ENCODE measurements at regions not wholly inside any gene's neighbourhood (a gene's known extent, or its start where the extent isn't known, plus 50 kb on each side); places are given as distances from the start of the nearest gene placed in this dataset. TPM values are rescaled to one million over a fixed set of nuclear protein-coding genes. Genes with fewer than 3 reads are reported as not detected.

DNA sequence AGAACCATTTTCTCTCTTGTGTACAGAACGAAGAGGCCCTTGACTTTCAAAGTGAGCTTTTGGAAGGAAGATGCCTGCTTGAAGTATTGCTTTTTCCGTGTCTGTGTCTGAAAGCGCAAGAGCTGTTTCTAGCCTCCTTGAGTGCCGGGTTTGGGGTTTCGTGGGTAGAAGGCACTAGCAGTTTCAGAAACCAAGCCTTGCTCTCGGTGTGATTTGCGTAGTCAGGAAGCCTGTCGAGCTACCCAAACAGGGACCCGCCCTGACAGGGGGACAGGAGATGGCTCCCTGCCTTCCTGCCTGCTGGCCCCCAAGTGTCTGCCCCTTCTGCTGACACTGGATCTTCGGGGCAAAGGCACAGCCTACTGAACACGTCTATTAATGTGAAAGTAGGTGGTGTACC lies 322.0 kb downstream of the MAF start:
- DNase-seq (ENCODE audit: low read depth in 2 of 3, low spot score in 2 of 3), result no peak

DNA sequence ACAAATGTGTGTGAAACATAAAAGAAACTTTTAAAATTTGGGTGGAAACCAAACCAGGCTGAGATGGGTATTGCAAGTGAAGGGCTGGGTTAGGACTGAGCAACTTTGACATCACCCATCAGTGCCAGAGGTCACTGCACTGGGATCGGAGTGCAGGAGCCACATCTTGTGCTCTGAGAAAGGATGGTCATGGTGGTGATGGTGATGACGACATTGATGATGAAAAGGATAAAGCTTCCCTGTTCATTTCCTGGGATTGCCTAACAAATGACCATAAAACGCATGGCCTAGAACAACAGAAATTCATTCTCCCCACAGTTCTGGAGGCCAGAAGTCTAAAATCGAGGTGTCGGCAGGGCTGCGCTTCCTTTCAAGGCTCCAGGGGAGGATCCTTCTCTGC lies 324.0 kb downstream of the MAF start:
- no peak for DNase-seq (ENCODE audit: low read depth in 2 of 3, low spot score in 2 of 3)

DNA sequence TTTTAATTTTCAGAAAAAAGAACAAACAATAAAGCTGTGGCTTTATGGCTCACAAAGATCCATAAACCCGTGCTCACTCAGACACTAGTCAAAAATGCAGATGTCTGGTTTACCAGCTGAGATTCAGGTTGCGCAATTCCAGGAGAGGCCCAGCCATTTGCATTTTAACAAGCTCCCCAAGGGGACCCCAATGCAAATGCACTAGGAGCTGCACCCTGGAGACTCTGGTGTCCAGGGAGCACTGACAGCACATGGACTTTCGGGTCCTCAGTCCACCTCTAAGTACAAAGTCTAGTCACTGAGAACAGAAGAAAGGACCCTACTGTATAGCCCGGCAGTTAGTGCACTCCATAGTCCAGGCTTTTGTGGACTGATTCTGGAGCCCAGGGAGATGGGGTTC lies 326.3 kb downstream of the MAF start:
- no peak for DNase-seq (ENCODE audit: low read depth in 2 of 3, low spot score in 2 of 3)

DNA sequence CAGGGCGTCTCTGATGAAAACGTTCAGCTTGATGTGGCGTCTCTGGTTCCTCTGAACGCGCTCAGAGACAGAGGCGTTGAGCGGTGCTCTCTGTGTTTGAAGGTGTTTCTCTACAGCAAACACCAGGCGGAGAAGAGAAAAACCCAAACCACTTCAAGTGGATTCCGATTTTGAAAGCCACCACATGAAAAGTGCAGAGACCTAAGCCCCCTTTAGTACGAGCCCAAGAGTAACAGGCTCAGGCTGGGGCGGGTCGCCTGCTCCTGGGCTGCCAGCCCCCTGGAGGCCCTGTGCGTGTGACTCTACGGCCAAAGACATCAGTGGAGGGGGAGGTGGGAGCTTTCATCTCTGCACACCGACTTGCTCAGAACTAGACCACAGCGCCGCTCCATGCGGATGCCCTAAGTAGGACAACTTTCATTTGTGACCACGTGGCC lies 328.4 kb downstream of the MAF start:
- DNase-seq (ENCODE audit: low read depth in 2 of 3, low spot score in 2 of 3), result peak in 1 of 3 donors; percentile 40

DNA sequence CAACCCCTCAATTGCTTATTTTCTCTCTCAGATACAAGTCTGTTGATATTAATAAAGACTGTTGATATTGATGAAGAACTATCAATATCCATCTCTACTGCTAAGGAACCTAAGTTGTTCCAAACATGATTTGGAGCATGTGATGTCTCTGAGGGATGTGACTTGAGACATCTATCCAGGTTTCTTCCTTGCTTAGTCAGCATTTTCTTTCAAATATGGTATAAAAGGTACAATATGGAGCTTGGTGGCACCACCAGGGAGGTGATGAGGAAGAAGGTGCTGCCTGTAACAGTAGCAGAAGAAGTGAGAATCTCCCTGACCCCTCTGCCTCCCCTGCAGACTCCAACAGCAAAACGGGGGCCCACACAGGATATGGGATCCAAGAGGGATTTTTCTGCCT lies 329.0 kb downstream of the MAF start:
- DNase-seq (ENCODE audit: low read depth in 2 of 3, low spot score in 2 of 3), result no peak

DNA sequence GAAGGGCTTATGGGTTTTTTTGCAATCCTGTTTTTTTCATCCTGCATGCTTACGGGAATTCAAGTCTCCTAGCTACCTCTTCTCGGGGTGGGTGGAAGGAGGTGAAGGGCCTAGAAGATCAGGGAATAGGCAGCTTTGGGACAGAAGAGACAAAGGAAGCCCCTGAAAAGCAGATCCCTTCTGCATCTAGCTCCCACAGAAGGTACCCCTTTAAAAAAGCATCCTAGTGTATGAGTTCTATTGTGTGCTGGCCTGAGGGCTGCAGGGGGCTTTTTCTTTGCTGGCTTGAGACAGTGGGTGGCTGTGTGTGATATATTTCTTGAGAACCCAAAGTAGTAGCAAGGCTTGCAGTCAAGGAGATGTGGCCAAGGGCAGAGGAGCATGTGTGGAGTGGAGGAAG lies 330.5 kb downstream of the MAF start:
- DNase-seq (ENCODE audit: low read depth in 2 of 3, low spot score in 2 of 3), result no peak

DNA sequence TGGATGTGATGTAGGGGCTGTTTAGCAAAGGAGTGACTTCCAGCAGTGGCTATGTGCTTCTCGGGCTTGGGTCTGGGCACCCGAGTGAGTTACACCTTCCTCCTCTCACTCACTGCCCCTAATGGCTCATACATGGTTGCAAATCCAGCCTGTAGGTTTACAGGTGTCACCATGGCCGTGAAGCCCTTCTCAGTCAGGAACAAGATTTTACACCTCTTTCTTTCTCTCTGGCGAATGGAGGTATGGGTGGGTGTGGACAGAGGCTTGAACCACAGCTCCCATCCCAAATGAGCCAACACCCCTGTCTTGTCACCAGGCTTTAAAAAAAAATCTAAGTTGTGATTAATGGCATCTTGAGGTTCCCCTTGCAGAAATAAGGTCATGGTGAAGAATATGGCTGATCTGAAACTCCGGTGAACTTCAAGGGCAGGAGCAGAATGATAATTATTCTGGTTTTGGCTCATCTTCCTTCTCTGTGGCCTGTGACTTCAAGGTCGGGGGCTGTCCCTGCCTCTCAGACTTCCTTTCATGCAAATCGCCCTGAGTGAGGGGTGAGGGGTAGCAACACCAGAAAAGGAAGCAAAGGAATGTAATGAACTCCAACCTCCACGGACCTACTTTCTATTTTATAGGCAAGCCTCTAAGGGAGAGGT lies 331.2 kb downstream of the MAF start:
- no peak for DNase-seq (ENCODE audit: low read depth in 2 of 3, low spot score in 2 of 3)

DNA sequence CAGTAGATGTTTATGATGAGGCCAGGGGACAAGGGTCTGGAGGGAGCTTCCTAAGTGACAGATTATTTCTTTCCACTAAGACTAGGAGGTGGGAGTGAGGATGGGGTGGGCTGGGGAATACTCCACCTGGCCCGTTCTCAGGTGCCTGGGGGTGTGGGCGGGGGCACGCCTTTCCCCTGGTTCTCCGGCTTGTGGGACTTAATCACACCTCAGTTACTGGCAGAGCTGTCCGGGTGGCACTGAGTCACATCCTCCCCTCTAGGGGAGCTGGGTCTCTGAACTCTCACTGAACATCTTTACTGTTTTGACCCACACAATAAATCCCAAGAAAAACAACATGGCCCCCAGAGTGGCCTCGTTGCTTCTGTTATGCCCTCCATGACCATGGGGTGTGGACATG lies 332.8 kb downstream of the MAF start:
- DNase-seq (ENCODE audit: low read depth in 2 of 3, low spot score in 2 of 3), result no peak

DNA sequence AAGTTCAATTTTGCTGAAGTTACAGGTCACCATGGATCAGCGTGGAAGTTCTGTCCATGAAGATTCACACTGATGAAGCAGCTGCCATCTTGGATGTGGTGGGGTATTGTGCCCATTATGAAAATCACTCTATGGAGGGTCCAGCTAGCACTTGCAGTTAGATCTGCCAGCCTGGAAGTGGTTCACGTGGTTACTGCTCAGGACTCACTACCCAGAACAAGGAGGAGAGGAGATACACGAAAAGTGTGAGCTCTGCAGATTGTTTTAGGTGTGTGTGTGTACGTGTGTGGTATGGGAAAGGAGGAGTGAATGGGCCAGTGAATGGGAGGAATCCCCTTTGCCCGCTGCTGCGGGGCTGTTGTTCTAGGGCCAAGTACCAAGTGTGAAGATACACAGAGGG lies 333.4 kb downstream of the MAF start:
- no peak for DNase-seq (ENCODE audit: low read depth in 2 of 3, low spot score in 2 of 3)

DNA sequence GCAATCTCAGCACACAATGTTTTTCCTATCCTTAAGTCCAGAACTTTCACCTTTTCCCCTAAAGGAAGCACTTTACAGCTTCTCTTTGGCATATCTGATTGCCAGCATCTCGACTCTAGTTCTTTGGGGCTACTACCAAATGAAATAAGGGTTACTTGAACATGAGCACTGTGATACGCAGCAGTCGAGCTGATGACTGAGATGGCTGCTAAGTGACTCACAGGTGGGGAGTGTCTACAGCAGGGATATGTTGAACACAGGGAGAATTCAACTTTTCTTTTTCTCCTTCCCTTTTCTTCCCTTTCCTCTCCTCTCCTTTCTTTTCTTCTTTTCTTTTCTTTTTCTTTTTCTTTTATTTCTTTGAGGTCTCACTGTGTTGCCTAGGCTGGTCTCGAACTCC lies 334.8 kb downstream of the MAF start:
- no peak for DNase-seq (ENCODE audit: low read depth in 2 of 3, low spot score in 2 of 3)

DNA sequence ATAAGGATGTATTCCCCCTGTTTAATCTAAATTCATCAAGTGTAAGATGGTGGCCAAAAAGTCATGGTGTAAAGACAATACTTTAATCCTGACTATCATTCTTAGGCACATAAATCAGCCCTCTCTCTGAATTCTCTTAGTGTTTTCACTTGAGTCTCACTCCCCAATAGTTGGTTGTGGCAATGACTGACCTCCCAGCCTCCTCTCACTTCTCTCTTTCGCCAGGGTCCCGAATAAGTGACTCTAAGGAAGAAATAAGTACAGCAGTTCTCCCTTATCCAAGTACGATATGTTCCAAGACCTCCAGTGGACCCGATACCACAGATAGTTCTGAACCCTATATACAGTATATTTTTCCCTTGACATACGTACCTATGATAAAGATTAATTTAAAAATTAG lies 335.3 kb downstream of the MAF start:
- no peak for DNase-seq (ENCODE audit: low read depth in 2 of 3, low spot score in 2 of 3)

DNA sequence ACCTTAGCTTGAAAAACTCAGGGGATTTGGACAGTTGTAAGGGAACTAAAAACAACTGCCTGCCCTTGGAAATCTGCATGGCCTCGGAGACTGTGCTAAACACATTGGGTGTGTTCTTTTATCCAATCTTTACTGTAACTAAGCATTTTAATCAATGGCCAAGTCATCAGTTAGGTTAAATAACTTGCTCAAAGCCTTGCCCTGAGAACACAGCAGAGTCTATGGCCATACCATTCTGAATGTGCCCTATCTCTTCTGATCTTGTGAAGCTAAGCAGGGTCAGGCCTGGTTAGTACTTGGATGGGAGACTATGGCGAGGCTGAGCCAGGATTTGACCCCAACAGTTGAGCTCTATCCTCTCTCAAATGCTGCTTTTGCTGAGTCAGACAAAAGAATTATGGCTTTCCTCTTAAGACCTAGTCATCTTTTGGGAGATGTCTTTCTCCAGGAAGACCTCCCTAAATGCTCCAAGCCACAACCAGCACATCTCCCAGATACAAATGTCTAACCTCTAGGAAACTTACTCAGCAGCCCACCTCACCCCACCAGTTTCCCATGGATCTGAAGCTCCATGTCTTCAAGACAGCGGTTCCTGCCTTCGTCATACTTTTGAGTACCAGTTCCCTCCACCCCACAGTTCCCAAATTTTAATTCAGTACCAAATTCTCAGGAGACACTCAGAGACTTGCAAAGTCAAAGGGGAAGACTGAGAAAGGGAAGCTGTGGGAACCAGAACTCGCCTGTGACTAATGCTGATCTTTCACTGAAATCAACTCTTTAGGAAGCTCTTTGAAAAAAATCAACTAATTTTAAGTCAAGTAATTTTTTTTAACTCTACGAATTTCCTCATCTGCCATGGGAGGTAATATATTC lies 336.1 kb downstream of the MAF start:
- DNase-seq (ENCODE audit: low read depth in 2 of 3, low spot score in 2 of 3), result peak in 1 of 3 donors; percentile 23

DNA sequence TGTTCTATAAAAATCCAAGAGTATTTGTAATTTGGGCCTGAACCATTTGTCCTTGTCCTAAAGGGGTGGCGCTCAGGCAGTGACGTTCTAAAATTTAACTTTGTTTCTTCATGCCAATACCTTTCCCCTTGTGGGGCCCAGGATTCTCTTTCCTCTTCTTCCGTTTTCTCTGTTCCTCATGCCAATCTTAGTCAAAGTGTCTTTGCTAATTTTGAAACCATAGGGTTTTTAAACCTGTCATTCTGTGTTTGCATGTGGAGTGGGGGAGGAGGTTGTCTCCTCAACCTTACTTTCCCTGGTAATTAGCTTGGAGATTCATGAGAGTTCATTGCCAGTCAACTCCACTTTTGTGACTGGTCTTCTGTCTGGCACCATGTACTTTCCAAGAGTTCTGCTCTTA lies 337.1 kb downstream of the MAF start:
- DNase-seq (ENCODE audit: low read depth in 2 of 3, low spot score in 2 of 3), result no peak

Small RNA genes in the stretch of these regions (small RNA-seq; reads per million reads assigned to genes)
- gene RNA5SP431, result not detected
